Lung (tissue), 11 donors: ENCODE measurements at regions not wholly inside any gene's neighbourhood (a gene's known extent, or its start where the extent isn't known, plus 50 kb on each side); places are given as distances from the start of the nearest gene placed in this dataset.

ENCODE experiments used
- ATAC-seq: fragments of 200-7000 bp; cut with Tn5 transposase; one replicate; pipeline ENCODE4 v1.9.1; 2020; ENCODE audit warnings: moderate number of reproducible peaks; ENCODE audit not compliant: insufficient read depth, low FRiP score
- DNase-seq, 3 donors: peaks; one replicate each; pipeline ENCODE4 v3.0.0-alpha.2; 2013 to 2017
- H3K27ac ChIP-seq, 2 donors: one replicate each; pipeline ENCODE4 v1.5.1; 2013; ENCODE audit warnings: mild to moderate bottlenecking in 2 of 2, moderate library complexity in 2 of 2, control low read depth in 1 of 2, inconsistent platforms in 1 of 2, low read depth in 1 of 2, low read length in 1 of 2
- H3K27me3 ChIP-seq, 3 donors: one replicate each; pipeline ENCODE4 v1.5.1; 2013; ENCODE audit warnings: low read length in 2 of 3; ENCODE audit not compliant: control insufficient read depth in 3 of 3, insufficient read depth in 3 of 3
- H3K36me3 ChIP-seq, 4 donors: one replicate each; pipeline ENCODE4 v1.5.1; 2013; ENCODE audit warnings: low read length in 4 of 4, mild to moderate bottlenecking in 1 of 4, moderate library complexity in 1 of 4; ENCODE audit not compliant: control insufficient read depth in 4 of 4, insufficient read depth in 4 of 4
- H3K4me1 ChIP-seq, 5 donors: one replicate each; pipeline ENCODE4 v1.5.1; 2013; ENCODE audit warnings: low read length in 5 of 5, mild to moderate bottlenecking in 2 of 5, moderate library complexity in 1 of 5; ENCODE audit not compliant: control insufficient read depth in 5 of 5, insufficient read depth in 5 of 5
- H3K4me3 ChIP-seq: one replicate; pipeline ENCODE4 v1.5.1; 2013; ENCODE audit warnings: mild to moderate bottlenecking, control low read depth, moderate library complexity
- H3K9ac ChIP-seq, 2 donors: one replicate each; pipeline ENCODE4 v1.5.1; 2013; ENCODE audit warnings: low read length in 2 of 2, control low read depth in 1 of 2; ENCODE audit not compliant: insufficient read depth in 1 of 2
- H3K9me3 ChIP-seq, 4 donors: one replicate each; pipeline ENCODE4 v1.5.1; 2013; ENCODE audit warnings: low read length in 3 of 4, mild to moderate bottlenecking in 1 of 4, moderate library complexity in 1 of 4; ENCODE audit not compliant: control insufficient read depth in 4 of 4, insufficient read depth in 3 of 4
- CTCF ChIP-seq: IDR thresholded peaks from 2 replicates; pipeline ENCODE4 v1.5.1; 2012; ENCODE audit warnings: mild to moderate bottlenecking; ENCODE audit errors: control extremely low read depth, extremely low read depth
- WGBS, 2 donors: extraction: QIAGEN DNeasy Blood & Tissue Kit; methylation state at CpG; one replicate each; pipeline ENCODE4 v1.1.7; 2013; 5-methylcytosine and 5-hydroxymethylcytosine counted together
- donor health status: control.
- donor health status: control.
- donor health status: Bipolar disorder and iron deficiency.
- donor health status: healthy.
- donor health status: DM: yes; HTN: yes; CAD: no.

- WGBS, 2 donors, result 86 to 93% methylated on average over 2 of the region's 2 CpGs
- DNase-seq (no peak), ATAC-seq (no peak)
- Histone ChIP-seq H3K27ac (no peak overlapping the region), H3K4me3 (no peak overlapping the region), H3K27me3 (no peaks in the 10 kb centered on the region), H3K36me3 (no peaks in the 10 kb centered on the region), H3K9ac (no peak overlapping the region), H3K9me3 (no peaks in the 10 kb centered on the region), H3K4me1 (peaks cover 4 to 40% (median 8%) of the 10 kb centered on the region in 5 donors)
- TF ChIP-seq CTCF, result no peak
Observed at GRCh38 chr13:40346592-40346991, 319.8 kb downstream of the FOXO1 start.

GRCh38 chr13:40348096-40348679, 318.3 kb downstream of the FOXO1 start:
- no peak for DNase-seq
- 72 to 83% methylated on average over 7 of the region's 7 CpGs for WGBS, 2 donors

GRCh38 chr13:40350283-40350992, 316.0 kb downstream of the FOXO1 start:
- no peak for TF ChIP-seq CTCF
- Histone ChIP-seq H3K9me3 (no peaks in the 10 kb centered on the region), H3K27ac (no peak overlapping the region), H3K36me3 (no peaks in the 10 kb centered on the region), H3K4me3 (no peak overlapping the region), H3K4me1 (peaks cover 0 to 33% (median 12%) of the 10 kb centered on the region in 5 donors), H3K9ac (no peak overlapping the region), H3K27me3 (no peaks in the 10 kb centered on the region)
- 82% methylated on average over 10 of the region's 10 CpGs for WGBS, 2 donors
- peak in 1 of 3 donors; percentile 25 for DNase-seq
- ATAC-seq, result no peak

More at GRCh38 chr13:40348096-40348679, 318.3 kb downstream of the FOXO1 start:
- Histone ChIP-seq H3K4me1 (peaks cover 12 to 54% (median 14%) of the 10 kb centered on the region in 5 donors), H3K4me3 (no peak overlapping the region), H3K27me3 (no peaks in the 10 kb centered on the region), H3K36me3 (no peaks in the 10 kb centered on the region), H3K9me3 (no peaks in the 10 kb centered on the region), H3K27ac (no peak overlapping the region), H3K9ac (no peak overlapping the region)
- no peak for TF ChIP-seq CTCF
- ATAC-seq, result no peak
